T-helper 1 cell treated with Interleukin-12 subunit alpha and Interleukin-12 subunit beta and Interleukin-4 antibody, amounts not matched to agents 30 μg/mL and 1 μg/mL, for 36 hours (primary cell): ENCODE measurements at regions not wholly inside any gene's neighbourhood (a gene's known extent, or its start where the extent isn't known, plus 50 kb on each side); places are given as distances from the start of the nearest gene placed in this dataset.
"Not testable (repeated sequence)": the region's sequence is repeated elsewhere in the genome, so short reads cannot be mapped to it uniquely, and the experiment has no call there.

ENCODE experiments used
- H3K27ac Mint-ChIP-seq: one replicate; pipeline ENCODE4 v1.8.0; 2021; ENCODE audit warnings: mild to moderate bottlenecking, mixed read lengths
- H3K27me3 Mint-ChIP-seq: one replicate; pipeline ENCODE4 v1.8.0; 2021; ENCODE audit warnings: low read depth, mixed read lengths
- H3K36me3 Mint-ChIP-seq: one replicate; pipeline ENCODE4 v1.8.0; 2021; ENCODE audit warnings: low read depth, mixed read lengths
- H3K4me1 Mint-ChIP-seq: one replicate; pipeline ENCODE4 v1.8.0; 2021; ENCODE audit warnings: low read depth, mixed read lengths
- H3K4me3 Mint-ChIP-seq: one replicate; pipeline ENCODE4 v1.8.0; 2021; ENCODE audit warnings: mild to moderate bottlenecking, moderate library complexity, mixed read lengths
- H3K9me3 Mint-ChIP-seq: one replicate; pipeline ENCODE4 v1.8.0; 2021; ENCODE audit warnings: mixed read lengths

GRCh38 chr2:188016917-188017316, 274.8 kb upstream of the GULP1 start:
- Mint-ChIP-seq H3K36me3 (no peaks in the 10 kb centered on the region), H3K27me3 (no peaks in the 10 kb centered on the region), H3K4me1 (no peaks in the 10 kb centered on the region), H3K4me3 (no peak overlapping the region), H3K9me3 (no peaks in the 10 kb centered on the region), H3K27ac (no peak overlapping the region)

GRCh38 chr2:188022389-188022788, 269.3 kb upstream of the GULP1 start:
- Mint-ChIP-seq H3K27ac (no peak overlapping the region), H3K9me3 (no peaks in the 10 kb centered on the region), H3K27me3 (no peaks in the 10 kb centered on the region), H3K4me1 (no peaks in the 10 kb centered on the region), H3K36me3 (no peaks in the 10 kb centered on the region), H3K4me3 (no peak overlapping the region)

GRCh38 chr2:188023035-188023434, 268.6 kb upstream of the GULP1 start:
- Mint-ChIP-seq H3K27me3 (no peaks in the 10 kb centered on the region), H3K36me3 (no peaks in the 10 kb centered on the region), H3K27ac (no peak overlapping the region), H3K4me3 (no peak overlapping the region), H3K9me3 (no peaks in the 10 kb centered on the region), H3K4me1 (no peaks in the 10 kb centered on the region)

- Mint-ChIP-seq H3K36me3 (no peaks in the 10 kb centered on the region), H3K9me3 (no peaks in the 10 kb centered on the region), H3K27ac (no peak overlapping the region), H3K4me3 (no peak overlapping the region), H3K4me1 (no peaks in the 10 kb centered on the region), H3K27me3 (no peaks in the 10 kb centered on the region)
These were observed 266.9 kb upstream of the GULP1 start for GRCh38 chr2:188024811-188025210.

GRCh38 chr2:188028739-188029138, 262.9 kb upstream of the GULP1 start:
- no peaks in the 10 kb centered on the region for H3K36me3 Mint-ChIP-seq

GRCh38 chr2:188032306-188032705, 259.4 kb upstream of the GULP1 start:
- Mint-ChIP-seq H3K36me3 (no peaks in the 10 kb centered on the region), H3K27ac (no peak overlapping the region), H3K4me1 (no peaks in the 10 kb centered on the region), H3K4me3 (no peak overlapping the region), H3K9me3 (no peaks in the 10 kb centered on the region), H3K27me3 (no peaks in the 10 kb centered on the region)

More at GRCh38 chr2:188028739-188029138, 262.9 kb upstream of the GULP1 start:
- no peak overlapping the region for H3K4me3 Mint-ChIP-seq
- H3K27me3 Mint-ChIP-seq = no peaks in the 10 kb centered on the region
- no peaks in the 10 kb centered on the region for H3K4me1 Mint-ChIP-seq
- H3K27ac Mint-ChIP-seq = no peak overlapping the region
- H3K9me3 Mint-ChIP-seq = no peaks in the 10 kb centered on the region

- no peaks in the 10 kb centered on the region for H3K27me3 Mint-ChIP-seq
These were observed 258.9 kb upstream of the GULP1 start for GRCh38 chr2:188032786-188033185.

GRCh38 chr2:188033240-188033639, 258.4 kb upstream of the GULP1 start:
- H3K27me3 Mint-ChIP-seq, H3K36me3 Mint-ChIP-seq, H3K4me1 Mint-ChIP-seq, H3K27ac Mint-ChIP-seq, H3K9me3 Mint-ChIP-seq, H3K4me3 Mint-ChIP-seq: not testable (repeated sequence)

More at GRCh38 chr2:188032786-188033185, 258.9 kb upstream of the GULP1 start:
- H3K4me3 Mint-ChIP-seq = no peak overlapping the region
- no peaks in the 10 kb centered on the region for H3K4me1 Mint-ChIP-seq
- no peaks in the 10 kb centered on the region for H3K36me3 Mint-ChIP-seq
- H3K9me3 Mint-ChIP-seq = no peaks in the 10 kb centered on the region
- no peak overlapping the region for H3K27ac Mint-ChIP-seq

GRCh38 chr2:188034102-188034501, 257.6 kb upstream of the GULP1 start:
- H3K36me3 Mint-ChIP-seq, H3K4me3 Mint-ChIP-seq, H3K9me3 Mint-ChIP-seq, H3K4me1 Mint-ChIP-seq, H3K27me3 Mint-ChIP-seq, H3K27ac Mint-ChIP-seq: not testable (repeated sequence)

- H3K9me3 Mint-ChIP-seq, H3K27me3 Mint-ChIP-seq, H3K27ac Mint-ChIP-seq, H3K4me1 Mint-ChIP-seq, H3K4me3 Mint-ChIP-seq, H3K36me3 Mint-ChIP-seq: not testable (repeated sequence)
These were observed 256.3 kb upstream of the GULP1 start for GRCh38 chr2:188035377-188035776.

GRCh38 chr2:188036786-188037185, 254.9 kb upstream of the GULP1 start:
- H3K9me3 Mint-ChIP-seq, H3K27me3 Mint-ChIP-seq: not testable (repeated sequence)

GRCh38 chr2:188039307-188039706, 252.4 kb upstream of the GULP1 start:
- H3K27me3 Mint-ChIP-seq = no peaks in the 10 kb centered on the region
- no peaks in the 10 kb centered on the region for H3K36me3 Mint-ChIP-seq
- H3K9me3 Mint-ChIP-seq = no peaks in the 10 kb centered on the region
- no peaks in the 10 kb centered on the region for H3K4me1 Mint-ChIP-seq
- H3K4me3 Mint-ChIP-seq = no peak overlapping the region
- no peak overlapping the region for H3K27ac Mint-ChIP-seq

More at GRCh38 chr2:188036786-188037185, 254.9 kb upstream of the GULP1 start:
- not testable (repeated sequence) for H3K36me3 Mint-ChIP-seq, H3K4me3 Mint-ChIP-seq, H3K4me1 Mint-ChIP-seq, H3K27ac Mint-ChIP-seq

GRCh38 chr2:188042412-188042811, 249.3 kb upstream of the GULP1 start:
- Mint-ChIP-seq H3K27ac (no peak overlapping the region), H3K4me3 (no peak overlapping the region), H3K9me3 (no peaks in the 10 kb centered on the region), H3K27me3 (no peaks in the 10 kb centered on the region), H3K36me3 (no peaks in the 10 kb centered on the region), H3K4me1 (no peaks in the 10 kb centered on the region)

- H3K27ac Mint-ChIP-seq = no peak overlapping the region
- H3K9me3 Mint-ChIP-seq = no peaks in the 10 kb centered on the region
- no peak overlapping the region for H3K4me3 Mint-ChIP-seq
These were observed 246.7 kb upstream of the GULP1 start for GRCh38 chr2:188045016-188045415.

GRCh38 chr2:188046437-188046836, 245.2 kb upstream of the GULP1 start:
- H3K27ac Mint-ChIP-seq = no peak overlapping the region
- no peaks in the 10 kb centered on the region for H3K4me1 Mint-ChIP-seq
- no peaks in the 10 kb centered on the region for H3K9me3 Mint-ChIP-seq
- H3K36me3 Mint-ChIP-seq = no peaks in the 10 kb centered on the region
- no peak overlapping the region for H3K4me3 Mint-ChIP-seq
- H3K27me3 Mint-ChIP-seq = no peaks in the 10 kb centered on the region

More at GRCh38 chr2:188045016-188045415, 246.7 kb upstream of the GULP1 start:
- Mint-ChIP-seq H3K27me3 (no peaks in the 10 kb centered on the region), H3K36me3 (no peaks in the 10 kb centered on the region), H3K4me1 (no peaks in the 10 kb centered on the region)

GRCh38 chr2:188047735-188048134, 243.9 kb upstream of the GULP1 start:
- no peaks in the 10 kb centered on the region for H3K4me1 Mint-ChIP-seq
- H3K9me3 Mint-ChIP-seq = no peaks in the 10 kb centered on the region
- H3K4me3 Mint-ChIP-seq = no peak overlapping the region
- H3K27ac Mint-ChIP-seq = no peak overlapping the region
- no peaks in the 10 kb centered on the region for H3K36me3 Mint-ChIP-seq
- H3K27me3 Mint-ChIP-seq = no peaks in the 10 kb centered on the region
